D341Med (cell line): ENCODE measurements at regions not wholly inside any gene's neighbourhood (a gene's known extent, or its start where the extent isn't known, plus 50 kb on each side); places are given as distances from the start of the nearest gene placed in this dataset.

ENCODE experiments used
- DNase-seq: peaks from one replicate; pipeline ENCODE4 v3.0.0; 2012; ENCODE audit warnings: low spot score

DNA sequence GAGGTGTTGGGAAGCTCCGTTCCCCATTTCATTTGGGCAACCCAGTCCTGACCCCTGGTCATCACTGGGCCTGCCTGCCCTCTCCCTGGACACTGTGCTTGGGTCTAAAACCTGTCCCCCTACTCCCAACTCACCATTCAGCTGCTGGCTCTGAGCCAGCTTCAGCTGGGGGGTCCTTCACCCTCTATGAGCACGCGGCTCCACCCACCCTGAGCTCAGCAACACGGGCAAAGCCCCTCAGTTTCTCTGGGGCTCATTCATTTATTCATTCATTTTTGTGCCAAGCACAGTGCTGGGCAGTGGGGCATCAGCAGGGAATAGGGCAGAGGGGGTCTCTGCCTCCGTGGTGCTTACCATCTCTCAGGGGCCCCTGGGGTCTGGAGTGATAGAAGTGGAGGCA is 199.8 kb upstream of the MVB12B start:
- peak; percentile 12 for DNase-seq

DNA sequence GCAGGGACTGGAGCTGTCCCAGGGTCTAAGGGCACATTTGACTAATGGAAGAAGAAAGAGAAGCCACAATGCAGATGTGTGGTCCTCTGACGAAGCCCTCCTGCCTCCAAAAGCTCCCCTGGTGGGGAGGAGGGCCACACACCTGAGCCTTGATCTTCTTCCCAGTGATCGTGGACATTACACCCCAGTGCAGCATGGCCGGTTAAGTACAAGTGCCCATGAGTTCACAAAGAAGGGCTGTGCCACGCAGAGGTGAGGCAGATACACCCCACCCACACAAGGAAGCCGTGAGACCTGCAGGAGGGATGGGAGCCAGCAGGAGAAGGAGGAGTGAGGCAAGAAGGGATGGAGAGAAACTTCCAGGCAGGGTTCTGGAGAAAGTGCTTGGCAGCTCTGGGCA is 199.0 kb upstream of the MVB12B start:
- peak; percentile 14 for DNase-seq

DNA sequence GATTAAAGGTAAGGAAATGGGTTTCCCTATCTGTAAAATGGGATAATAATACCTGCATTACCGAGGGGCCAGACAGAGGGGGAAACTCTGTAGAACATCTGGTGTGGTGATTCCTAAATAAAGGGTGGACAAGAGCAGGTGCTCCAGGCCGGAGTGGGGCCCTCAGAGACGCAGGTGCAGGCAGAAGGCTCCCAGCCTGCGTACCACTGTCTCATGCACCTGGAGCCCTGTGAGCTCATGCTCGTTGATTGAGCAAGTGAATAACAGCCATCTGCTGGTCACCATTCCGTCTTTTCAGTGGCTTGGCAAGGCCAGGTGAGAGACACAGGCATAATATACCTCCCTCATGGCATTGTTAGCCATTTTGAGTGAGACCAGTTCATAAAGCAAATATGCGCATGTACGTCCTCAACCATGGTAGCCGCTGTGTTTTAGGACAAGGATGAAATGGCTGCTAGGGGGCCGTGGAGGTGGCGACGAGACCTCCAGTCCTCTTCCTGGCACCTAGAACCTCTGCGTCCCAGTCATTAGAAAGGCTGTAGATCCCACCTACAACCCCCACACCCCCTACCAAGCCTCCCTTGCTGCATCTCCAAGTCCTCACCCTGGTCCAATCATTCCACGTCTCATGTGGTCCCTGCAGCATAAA is 198.0 kb upstream of the MVB12B start:
- peak; percentile 7 for DNase-seq

DNA sequence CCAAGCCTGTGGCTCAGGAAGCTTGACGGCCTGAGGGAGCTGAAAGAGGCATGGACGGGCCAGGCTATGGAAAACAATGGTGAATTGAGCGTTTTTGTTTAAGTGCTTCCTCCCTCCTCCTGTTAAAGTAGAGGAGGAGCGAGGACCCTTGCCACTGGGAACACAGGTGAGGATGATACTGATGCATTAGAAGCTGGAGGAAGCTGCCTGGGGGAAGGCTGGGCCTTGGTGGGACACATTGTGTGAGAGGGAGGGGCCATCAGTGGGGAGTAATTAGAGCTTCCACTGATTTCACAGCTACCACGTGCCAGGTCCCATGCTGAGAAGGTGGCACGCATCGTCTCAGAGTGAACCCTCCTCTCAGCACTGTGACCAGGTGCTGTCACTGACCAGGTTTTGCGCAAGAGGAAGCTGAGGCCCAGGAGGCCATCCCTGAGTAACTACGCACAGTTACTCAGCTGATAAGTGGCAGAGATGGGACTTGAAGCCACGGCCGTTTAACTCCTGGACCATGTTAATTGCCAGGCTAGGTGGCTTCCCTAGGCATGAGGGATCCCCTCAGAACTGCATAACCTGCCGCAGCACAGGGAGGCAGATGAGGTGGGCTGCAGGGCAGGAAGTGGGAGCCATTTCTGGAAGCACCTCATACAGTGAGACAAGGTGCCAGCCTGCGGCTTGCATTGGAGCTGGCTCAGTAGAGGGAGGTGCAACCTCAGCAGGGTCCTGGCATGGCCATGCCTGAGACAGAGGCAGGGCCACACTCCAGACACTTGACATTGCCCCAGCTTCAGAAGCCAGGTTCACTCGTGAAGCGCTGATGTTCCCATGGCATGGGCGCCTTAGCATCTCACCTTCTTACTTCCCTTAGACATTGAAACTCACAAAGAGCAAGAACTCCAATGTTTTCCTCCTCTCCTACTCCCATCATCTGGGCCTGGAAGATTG is 195.3 kb upstream of the MVB12B start:
- DNase-seq, result peak; percentile 8

DNA sequence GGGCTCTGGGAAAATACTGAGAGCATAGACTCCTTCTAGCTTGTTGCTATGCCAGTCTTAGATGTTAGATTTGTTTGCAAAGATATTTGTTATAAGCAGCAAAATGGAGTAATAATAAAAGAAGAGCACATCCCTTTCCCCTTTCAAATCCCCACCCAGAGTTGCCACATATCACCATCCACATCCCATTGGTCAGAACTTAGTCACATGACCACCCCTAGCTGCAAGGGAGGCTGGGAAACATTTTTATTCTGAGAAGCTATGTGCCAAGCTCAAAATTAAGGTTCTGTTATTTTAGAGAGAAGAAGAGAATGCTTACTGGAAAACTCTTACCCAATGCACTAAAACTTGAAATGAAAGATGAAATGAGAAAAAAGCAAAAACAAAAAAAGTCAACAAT is 193.9 kb upstream of the MVB12B start:
- no peak for DNase-seq

DNA sequence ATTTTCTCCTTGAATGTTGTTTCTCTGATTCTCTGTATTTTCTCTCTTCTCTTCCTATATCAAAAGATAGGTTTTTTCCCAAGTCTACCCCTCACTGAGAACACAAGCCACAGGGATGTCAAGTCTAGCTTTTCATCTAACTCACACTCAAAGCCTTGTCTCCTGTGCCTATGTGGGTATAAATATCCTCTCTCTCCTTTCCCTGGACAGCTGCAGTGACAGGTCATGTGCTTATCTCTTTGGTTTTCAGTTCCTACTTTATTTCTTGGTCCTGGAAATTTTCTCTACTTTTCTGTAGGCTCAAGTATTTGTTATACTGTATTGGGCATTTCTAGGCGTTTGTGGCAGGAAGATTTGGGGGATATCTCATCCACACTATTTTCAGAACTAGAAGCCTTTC is 182.4 kb upstream of the MVB12B start:
- no peak for DNase-seq

DNA sequence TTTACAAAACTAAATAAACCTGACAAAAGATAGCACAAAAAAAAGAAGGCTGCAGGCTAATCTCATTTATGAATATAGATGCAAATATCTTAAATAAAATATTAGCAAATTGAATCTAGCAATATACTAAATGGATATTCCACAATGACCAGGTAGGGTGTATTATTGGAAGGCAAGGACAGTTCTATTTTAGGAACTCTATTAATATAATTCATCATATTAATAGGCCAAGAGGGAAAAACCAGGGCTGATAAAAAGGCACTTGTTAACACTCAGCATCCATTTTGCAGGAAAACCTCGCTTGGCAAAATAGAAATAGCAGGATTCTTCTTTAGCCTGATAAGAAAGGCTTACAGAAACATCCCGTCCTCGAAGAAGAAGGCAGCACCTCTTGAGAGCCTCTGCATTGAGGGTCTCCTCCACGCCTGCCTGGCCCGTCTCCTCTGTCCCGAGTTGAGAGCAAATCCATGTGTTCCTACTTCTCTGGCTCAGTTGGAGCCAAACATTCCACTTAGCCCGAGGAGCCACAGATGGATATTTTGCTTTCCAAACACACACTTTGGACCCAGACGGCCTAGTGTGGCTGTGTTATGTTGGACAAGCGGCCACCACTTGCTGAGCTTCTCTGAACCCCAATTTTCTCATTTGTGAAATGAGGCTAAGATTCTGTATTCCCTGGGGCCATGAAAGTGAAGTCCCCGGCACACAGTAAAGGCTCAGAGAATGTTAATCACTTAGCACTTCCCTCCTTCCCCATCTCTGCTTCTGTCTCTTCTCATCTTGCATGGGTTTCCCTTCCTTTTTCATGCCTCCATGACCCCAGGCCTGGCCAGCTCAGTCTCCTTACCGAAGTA is 181.8 kb upstream of the MVB12B start:
- no peak for DNase-seq

DNA sequence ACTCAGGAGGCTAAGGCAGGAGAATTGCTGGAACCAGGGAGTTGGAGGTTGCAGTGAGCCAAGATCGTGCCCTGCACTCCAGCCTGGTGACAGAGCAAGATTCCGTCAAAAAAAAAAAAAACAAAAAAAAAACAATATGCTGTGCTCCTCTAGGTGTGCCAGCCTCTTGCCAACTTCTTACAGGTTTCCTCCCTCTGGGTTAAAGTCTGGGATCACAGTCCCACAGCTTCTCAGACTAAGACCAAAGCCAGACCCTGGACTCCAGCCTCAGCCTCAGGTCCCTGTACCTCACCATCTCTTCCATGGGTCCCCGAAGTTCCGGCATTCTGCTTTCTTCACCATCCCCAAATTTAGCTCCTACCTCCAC is 180.8 kb upstream of the MVB12B start:
- DNase-seq, result no peak

DNA sequence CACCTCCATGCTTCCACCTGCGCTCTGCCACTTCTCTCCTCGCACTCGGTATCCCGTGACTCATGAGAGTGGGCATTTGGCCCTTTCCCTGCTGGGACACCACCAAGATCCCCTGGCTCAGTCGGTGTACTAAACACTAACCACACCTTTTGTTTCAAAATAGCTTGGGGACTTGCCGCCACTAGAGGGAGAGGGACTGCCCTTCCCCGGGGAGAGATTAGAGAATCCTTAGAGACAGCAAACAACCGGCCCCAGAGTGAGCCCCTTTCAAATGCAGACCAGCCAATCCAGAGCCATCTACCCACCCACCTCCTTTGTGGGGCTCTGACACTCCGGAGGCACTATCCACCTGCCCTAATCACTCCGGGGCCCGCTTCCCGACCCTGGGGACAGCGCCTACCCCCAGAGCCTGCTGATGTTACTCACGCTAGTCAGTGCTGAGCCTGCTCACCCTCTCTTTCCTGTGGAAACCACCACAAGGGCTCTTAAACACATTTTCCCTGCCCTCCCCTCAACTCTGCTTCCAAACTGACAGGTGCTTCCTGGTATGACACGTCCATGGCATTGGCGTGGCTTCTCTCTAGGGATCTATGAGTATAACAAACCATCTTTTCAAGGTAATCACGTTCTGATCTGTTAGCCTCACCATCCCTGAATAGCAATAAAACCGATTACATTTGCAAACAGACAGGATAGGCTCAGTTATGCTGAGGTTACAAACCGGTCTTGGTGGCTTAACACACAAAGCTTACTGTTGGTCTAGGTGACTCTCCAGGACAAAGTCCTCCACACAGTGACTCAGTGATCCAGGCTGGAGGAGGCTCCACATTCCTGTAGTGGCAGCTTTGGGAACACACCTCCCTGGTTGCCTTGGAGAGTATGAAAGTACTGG is 180.1 kb upstream of the MVB12B start:
- DNase-seq, result peak; percentile 89

DNA sequence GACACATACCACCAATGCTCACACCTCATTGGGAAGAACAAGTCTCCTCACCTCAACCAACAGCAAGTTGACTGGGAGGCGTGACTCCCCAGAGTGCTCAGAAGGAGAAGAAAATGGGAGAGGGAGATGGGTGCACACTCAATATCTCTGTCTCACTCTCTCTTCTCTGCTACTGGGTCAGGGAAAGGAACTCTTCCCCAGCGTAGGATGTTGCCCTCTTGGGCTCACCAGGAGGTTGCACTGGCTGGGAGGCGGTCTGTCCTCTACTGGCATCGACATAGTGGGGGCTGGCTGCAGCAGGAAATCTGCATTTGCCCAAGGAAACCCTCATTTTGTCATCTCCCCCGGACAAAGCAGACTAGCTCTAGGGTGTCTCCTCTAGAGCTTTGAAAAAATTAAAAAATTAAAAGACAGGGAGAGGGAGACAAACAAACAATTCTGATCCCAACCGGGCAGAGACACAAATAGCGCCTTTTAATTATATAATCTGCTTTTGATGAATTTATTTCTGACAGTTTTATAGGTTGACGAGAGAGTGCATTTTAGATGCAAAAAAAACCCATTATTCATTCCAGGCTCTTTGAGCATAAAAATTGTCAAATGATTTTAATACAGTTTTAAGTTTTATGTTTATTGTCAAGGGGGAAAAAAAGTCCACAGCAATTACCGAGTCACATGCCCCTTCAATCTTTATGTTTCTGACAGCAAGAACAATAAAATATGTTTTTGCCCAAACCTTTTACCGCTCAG is 179.3 kb upstream of the MVB12B start:
- DNase-seq, result peak; percentile 15

DNA sequence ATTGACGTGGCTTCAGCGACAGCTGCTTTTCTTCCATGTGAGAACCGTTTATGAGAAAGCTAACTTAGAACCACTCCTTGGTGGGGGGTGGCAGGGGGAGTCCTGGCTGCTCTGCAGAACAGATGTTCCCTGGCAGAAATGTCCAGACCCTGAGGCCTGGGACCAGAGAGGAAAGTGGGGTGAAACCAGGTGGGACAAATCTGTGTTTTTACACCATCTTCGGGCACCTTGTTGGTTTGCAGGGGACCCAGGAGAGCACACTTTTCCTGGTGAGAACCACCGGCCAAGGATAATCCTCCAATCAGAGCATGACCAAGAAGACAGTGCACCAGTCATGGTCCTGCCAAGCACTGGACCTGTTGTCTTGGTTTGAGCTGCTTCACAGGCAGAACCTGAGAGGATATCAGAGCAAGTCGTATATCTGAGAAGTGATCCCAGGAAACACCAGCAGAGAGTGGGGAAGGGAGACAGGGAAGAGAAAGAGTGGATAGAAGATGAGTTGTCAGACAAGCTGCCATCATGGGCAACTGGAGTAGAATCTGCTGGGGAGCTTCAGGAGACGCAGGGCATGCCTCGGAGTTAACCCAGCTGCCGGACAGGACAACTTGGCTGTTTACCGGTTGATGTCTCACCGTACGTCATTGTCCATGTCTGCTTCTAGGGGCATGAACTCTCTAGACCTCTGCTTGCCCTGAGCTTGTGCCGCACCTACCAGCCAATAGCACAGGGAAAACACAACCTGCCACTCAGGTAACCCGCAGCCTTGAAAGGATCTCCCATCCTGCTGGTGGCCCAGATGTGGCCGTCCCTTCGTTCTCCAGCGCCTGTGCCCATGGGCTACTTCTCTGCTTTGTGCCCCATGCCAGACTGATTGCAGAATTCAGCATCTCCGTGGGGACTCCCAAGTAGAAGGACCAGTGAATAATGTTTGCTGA is 178.4 kb upstream of the MVB12B start:
- no peak for DNase-seq

DNA sequence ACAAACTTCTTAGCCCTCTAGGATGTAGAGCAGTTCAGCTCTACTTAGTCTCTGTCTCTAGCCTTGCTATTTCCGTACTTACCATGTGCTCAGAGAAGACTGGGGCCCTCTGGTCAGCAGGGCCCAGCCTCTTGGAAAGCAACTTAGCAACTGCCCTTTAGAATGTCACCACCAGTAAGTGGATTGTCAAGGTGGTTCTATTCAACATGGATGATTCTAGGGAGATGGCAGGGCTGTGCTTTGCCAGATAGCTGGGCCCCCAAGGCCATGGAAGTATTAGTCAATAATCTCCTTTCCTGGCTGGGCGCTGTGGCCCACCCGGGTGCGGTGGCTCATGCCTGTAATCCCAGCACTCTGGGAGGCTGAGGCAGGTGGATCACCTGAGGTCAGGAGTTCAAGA is 177.6 kb upstream of the MVB12B start:
- no peak for DNase-seq

DNA sequence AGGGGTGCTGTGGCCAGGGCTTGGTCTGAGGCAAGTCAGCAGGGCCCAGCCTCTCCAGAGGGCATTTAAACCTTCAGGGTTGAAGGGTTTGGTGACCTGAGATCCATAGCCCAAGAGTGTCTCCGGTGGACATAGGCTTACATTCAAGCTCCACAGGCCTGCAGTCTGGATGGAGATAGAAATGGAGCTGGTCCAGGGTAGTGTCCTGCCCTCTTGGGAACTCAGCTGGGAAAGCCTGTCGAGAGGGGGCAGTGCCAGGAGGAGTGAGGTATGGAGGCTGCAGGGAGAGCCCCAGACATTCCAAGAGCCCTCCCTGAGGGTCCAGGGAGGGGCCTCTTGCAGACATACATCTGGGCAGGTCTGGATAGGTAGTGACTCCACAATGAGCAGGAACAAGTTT is 177.0 kb upstream of the MVB12B start:
- DNase-seq, result peak; percentile 10

DNA sequence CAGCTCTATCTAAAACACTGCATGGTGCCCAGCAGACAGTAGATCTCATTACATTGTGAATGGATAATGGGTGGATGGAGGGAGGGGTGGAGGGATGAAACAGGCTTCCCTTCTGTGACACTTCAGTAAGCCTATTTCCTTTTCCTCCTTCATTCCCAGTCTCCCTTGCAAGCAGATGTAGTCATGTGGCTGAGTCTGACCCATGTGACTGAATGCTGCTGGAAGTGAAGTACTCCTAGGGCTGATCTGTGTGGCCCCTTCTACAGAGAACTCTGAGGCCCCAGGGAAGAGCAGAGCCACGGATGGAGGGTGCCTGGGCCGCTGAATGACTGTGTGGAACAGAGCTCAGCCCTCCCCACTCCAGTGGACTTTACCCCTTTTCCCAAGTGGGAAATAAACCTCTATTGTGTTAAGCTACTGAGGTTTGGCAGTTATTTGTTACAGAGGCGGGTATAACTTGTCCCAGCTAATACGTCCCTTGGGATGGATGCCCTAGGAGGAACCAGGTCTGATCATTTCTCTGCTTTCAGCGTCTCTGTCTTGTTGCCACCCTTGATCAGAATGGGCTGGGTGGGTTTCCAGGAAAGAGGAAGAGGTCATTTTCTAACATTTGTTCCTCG is 176.1 kb upstream of the MVB12B start:
- DNase-seq, result peak; percentile 41

DNA sequence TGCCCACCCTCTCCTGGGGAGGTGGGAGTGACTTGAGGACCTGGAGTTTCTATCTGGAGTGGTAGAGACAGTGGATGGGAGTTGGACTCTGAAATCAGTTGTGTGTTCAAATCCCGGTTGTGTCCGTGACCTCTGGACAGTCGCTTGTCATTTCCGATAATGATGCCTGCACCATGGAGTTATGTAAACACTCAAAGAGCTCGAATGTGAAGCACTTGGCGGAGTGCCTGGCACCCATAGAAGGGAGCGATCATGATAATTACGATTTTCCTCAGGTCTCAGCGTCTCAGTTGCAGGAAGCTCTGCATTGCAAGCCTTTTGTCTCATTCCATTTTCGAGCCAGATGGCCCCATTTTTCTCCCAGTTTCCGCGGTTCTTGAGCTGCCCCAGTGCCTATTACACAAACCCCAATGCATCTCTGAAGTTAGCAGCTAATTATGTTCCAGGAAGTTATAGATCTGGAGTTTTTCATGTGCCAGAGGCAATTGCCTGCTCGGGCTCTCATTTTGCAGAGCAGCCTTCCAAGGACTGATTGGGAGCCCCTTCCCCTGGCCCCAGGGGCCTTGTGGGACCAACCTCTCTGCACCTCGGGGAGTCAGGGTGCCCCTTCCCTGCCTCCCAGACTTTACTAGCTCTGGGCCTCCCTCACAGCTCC is 175.5 kb upstream of the MVB12B start:
- DNase-seq, result peak; percentile 22

DNA sequence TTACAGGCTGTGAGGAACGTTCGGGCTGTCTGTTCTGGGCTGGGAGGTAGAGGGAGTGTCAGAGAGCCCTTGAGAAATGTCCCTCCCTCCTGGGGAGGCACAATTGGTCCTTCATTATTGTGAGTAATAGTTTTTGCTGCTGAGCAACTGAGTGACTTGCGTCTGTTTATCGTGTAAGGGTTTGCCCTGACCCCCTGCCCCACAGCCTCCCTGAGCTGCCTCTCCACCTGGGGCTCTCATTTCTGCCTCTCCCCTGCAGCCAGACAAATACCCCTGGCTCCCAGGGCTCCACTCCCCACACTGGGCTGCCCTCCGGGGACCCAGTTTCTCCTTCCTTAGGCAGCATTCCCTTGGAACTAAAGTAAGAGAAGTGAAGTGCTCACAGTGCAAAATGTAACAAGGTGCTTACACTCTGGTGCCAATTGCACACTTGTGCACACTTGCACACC is 174.9 kb upstream of the MVB12B start:
- DNase-seq, result peak; percentile 24

DNA sequence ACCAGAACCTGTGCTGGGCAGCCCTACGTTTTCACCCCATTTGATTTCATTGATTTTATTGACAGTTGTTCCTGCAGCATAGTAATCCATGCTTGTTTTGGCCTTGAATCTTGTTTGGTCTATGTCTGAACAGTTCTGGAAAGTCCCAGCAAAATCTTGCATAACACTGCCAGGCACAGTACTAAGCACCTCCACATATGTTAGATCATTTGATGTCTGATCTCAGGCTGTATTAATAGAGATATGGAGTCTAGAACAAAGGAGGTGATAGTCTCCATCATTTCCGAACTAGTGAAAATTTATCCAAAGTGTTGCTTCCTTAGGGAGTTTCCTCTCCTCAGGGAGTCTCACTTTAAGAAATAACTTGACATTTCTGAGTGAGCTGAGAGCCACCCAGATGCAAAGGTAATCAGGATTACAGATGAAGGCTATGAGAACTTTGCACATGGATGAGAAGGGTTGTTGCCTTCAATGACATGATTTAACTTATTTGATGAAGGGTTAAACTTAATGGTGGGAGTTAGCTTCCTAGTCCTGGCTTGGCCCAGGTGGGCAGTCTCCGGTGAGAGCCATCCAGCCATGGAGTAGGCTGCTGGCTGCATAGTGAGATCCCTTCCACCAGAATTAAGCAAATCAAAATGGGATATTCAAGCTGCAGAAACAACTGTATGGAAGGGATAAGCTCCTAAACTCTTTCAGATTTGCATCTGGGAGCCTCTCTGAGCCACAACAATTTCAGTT is 173.8 kb upstream of the MVB12B start:
- DNase-seq, result no peak

DNA sequence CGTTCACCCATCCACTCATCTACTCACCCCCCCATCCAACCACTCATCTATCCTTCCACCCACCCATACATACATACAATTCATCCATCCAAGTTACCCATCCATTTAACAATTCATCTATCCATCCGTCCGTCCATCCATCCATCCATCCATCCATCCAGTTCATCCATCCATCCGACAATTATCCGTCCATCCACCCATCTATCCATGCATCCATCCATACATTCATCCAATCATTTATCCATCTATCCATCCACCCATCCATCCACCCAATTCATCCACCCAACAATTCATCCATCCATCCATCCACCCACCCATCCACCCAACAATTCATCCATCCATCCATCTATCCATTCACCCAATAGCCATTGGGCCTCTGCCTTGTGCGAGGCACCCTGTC is 173.2 kb upstream of the MVB12B start:
- no peak for DNase-seq
